OCI-M2 (cell line): ENCODE measurements at regions not wholly inside any gene's neighbourhood (a gene's known extent, or its start where the extent isn't known, plus 50 kb on each side); places are given as distances from the start of the nearest gene placed in this dataset.

Source experiments
- DNase-seq: peaks from one replicate; lab custom pipeline; 2025; ENCODE audit not compliant: unreplicated experiment; lab: John Stamatoyannopoulos, UW

DNA sequence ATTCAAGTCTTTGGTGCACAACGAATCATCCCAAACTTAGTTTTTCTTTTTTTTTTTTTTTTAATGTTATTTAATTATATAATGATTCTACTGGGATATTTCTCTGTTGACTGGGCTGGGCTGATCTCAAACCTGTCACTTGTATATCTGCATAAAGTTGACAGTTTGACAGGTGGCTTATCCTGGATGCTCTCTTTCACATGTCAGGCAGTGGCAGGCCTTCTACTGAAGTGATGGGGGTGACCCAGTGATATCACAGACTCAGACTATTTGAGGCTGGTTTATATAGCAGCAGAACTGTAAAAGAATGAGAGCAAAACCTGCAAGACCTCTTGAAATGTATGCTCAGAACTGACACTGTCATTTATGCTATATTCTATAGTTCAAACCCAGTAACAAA, 1813.5 kb upstream of the CDH6 start:
- DNase-seq: no peak

DNA sequence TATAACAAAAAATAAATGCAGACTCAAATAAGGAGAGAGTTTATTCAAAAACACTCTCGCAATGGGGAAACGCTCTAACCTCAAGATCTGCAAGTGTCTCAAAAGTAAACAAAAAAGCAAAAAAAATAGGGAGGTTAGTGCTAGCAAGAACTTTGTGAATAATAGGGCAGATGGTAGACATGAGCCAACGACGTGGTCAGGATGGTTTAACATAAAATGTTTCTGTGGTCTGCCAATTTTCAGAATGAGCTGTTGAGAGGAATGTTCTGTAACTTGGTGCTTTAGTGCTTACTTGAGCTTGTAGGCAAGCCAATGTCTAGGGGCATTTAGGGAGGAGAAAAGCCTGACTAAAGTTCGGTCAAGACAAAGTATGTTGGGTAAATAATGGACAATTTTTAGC, 1813.9 kb upstream of the CDH6 start:
- DNase-seq: no peak

DNA sequence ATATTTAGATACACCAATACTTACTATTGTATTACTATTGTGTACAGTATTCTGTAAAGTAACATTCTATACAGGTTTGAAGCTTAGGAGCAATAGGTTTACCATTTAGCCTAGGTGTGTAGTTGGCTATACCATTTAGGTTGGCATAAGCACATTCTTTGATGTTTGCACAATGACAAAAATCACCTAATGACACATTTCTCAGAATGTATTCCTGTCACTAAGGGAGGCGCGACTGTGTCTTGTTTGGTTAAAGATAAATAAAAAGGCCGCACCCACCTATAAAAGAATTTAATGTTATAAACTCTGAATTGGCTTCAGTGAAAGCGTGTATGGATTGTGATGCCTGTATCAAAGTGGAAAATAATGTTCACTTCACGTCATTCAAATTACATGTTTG, 1815.4 kb upstream of the CDH6 start:
- DNase-seq: no peak

DNA sequence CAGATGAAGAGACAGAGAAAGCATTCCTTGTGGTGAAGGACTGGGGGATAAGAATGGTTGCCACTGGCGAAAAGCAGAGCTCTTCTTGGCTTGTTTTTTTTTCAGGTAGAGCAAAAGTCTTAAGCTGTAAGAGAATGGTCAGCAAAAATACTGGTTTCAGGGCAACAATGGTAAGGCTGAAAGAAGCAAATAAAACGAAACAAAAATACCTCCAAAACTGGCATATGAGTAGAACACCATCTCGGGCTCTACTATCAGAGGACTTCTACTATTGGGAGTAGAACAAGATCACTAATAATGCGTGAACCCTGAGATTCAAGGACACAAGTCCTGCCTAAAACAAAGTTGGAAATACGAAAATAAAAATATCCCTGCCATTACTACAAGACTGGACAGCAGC, 1823.2 kb upstream of the CDH6 start:
- DNase-seq: no peak

DNA sequence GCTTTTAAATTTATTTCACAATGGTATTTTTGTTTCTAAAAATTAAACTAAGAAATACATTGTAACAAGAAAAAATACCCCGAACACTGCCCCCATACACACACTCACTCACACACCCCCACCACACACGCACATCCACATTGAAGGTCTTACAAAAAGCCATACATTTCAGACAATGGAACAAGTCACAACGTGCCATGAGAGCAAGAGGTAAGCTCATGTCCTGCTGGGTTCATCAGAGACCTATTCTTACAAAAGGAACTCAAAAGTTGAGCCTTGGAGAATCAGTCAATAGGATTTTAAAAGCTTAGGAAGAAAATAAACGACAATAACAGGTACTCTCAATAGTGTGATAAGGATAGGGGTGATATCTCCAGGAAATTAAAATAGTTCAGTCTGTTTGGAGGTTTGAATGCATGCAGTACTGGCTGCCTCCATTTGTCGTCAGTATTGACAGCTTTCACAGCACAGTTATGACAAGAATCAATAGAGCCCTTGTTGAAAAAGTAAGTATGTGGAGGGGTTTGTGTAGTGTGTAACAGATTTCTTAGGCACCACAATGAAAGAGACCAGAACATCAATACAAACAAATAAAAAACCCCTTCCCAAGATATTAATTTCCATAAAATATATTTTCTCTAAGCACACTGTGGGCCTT, 1826.2 kb upstream of the CDH6 start:
- DNase-seq: no peak

DNA sequence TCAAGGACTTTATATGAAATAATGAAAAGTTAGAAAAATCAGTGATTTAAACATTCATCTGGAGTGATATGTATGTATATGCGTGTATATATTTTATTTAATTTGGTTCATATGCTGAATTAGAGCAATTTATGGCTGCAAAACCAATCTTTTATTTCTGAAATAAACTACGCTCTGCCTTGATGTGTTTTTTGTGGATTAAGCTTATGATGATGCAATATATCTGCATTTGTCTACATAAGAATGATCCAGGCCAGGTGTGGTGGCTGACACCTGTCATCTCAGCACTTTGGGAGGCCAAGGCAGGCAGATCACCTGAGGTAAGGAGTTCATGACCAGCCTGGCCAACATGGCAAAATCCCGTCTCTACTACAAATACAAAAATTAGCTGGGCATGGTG, 1842.3 kb upstream of the CDH6 start:
- no peak for DNase-seq

DNA sequence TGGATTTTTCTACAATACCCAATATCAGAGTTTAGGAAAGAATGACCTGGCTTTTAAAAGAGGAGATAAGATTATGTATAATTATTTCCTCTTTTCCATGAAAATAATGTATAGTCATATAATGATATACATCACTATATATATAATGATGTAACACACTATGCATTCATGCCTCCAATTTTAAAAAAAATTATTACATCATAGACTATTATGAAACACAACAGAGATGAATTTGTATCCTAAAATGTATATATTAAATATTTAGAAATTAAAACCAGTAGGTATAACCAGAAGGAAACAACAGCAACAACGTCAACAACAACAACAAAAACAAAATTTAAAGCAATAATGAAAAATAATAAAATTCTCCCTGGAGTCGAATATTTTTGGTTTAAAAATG, 1856.5 kb upstream of the CDH6 start:
- no peak for DNase-seq

DNA sequence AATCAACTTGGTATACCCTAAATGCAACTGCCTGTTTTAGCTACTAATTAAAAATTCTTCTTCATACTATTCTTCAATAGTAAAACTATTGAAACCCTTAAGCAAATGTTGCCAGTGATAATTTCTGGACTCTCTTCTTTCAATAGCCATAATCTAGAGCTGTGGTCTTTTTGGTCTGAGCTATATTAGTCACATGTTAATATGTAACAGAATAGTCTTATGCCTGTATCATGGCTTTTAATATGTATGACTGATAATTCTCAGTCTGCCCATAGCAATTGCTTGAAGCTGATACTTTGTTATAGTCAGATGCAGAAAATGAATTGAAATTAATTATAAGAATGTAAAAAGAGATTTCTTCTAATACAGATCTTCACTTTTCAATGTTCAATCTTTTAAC, 1871.9 kb upstream of the CDH6 start:
- no peak for DNase-seq

DNA sequence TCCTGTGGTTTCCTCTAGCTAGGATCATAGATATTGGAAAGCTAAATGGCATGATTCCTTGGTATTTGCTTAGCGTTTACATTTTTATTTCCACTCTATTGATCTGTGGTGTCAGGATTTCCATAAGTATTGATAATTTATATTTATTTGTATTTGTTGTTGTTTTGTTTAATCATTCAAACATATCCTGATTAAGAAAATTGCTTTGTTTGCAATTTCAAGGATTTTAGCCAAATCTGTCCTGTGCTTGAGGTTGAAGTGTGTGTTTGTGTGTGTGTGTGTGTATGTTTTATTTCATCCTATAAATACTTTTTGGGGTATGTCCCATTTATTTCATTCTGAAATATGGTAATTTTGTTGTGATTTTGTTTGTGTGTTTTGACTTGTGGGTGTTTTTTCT, 1884.1 kb upstream of the CDH6 start:
- no peak for DNase-seq

DNA sequence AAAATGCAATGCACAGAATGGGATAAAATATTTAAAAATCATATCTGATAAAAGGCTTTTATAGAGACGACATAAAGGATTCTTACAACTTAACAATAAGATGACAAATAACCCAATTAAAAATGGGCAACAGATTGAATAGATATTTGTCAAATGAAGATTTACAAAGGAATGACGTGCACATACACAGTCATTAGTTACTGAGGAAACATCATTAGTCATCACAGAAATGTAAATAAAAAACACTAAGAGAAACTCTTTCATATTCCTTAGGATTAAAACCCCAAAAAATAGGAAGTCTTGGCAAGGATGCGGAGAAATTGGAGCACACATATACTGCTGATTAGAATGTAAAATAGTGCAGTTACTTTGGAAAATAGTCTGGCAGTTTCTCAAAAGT, 1886.0 kb upstream of the CDH6 start:
- DNase-seq: no peak

DNA sequence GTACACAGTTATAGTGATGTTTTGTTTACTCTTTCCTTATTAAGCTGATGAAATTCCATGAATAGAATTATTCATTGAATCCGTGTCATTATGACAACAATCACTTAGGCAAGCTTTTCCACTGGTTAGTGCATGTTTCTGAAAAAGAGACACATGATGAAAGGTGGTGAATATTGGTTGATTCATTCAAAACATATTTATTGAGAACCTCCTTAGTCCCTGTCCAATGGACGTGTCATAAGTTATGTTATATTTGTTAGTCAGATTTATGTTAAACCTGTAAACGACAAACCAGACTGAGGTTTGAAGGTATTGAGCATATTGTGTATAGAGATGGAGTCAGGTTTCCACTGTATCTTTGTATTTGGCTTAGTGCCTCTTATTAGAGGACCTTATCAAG, 1888.9 kb upstream of the CDH6 start:
- no peak for DNase-seq

DNA sequence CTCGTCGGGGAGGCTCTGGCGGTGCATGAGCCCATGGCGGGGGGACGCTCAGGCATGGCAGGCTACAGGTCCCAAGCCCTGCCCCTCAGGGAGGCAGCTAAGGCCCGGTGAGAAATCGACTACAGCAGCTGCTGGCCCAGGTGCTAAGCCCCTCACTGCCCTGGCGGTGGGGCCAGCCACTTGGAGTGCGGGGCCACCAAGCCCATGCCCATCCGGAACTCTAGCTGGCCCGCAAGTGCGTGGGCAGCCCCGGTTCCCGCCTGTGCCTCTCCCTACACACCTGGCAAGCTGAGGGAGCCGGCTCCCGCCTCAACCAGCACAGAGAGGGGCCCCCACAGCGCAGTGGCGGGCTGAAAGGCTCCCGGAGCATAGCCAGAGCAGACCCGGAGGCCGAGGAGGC, 1896.9 kb upstream of the CDH6 start:
- DNase-seq: no peak

DNA sequence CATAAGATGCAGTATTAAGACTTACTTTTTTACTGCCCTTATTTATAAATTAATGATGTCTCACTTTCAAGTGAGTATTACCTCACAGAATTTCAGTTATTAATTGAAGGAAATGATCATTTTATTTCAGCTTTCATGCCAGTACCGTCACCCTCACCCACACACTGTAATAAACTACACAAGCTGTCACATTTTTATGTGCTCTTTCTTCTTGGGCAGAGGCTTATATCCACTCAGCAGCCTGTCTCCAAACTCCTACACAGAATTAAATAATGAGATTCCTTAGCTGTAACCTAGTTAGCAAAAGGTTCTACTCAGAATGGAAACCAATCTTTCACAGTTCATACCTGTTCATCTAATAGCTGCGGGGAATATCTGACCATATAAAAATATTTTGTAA, 1915.8 kb upstream of the CDH6 start:
- DNase-seq: no peak

DNA sequence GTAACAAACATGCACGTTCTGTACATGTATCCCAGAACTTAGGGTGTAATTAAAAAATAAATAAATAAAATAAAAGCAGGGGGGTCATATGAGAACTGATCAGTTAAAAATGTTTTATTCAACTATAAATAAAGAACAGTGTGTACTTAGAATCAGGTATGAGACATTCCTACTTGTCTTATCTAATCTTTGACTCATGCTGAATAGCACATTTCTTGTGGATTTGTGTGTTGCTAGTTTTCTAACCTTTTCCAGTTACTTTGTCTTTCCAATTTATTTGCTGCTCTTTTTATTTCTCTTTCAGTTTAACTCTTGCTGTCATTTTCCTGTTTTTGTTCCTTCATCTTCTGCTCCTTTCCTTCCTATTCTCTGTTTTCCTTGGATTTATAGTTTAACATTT, 1917.1 kb upstream of the CDH6 start:
- DNase-seq: no peak

DNA sequence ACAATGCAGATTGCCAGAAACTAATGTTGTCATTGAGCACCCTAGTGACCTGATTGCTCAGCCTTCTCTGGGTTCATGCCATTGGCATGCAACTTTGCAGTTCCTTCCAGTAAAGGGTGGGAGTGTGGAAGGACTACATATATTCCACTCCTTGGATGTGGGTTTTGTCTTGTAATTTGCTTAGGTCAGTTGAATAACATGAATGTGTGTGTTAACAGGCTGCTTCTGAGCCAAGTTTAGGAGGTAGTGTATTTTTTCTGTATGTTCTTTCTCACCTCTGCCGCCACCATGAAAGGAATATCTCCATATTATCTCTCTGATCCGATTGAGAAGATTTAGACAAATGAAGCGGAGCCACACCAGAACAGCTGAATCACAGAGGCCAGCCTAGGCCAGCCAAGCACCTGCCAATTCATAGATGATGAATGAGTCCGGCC, 1929.6 kb upstream of the CDH6 start:
- no peak for DNase-seq

DNA sequence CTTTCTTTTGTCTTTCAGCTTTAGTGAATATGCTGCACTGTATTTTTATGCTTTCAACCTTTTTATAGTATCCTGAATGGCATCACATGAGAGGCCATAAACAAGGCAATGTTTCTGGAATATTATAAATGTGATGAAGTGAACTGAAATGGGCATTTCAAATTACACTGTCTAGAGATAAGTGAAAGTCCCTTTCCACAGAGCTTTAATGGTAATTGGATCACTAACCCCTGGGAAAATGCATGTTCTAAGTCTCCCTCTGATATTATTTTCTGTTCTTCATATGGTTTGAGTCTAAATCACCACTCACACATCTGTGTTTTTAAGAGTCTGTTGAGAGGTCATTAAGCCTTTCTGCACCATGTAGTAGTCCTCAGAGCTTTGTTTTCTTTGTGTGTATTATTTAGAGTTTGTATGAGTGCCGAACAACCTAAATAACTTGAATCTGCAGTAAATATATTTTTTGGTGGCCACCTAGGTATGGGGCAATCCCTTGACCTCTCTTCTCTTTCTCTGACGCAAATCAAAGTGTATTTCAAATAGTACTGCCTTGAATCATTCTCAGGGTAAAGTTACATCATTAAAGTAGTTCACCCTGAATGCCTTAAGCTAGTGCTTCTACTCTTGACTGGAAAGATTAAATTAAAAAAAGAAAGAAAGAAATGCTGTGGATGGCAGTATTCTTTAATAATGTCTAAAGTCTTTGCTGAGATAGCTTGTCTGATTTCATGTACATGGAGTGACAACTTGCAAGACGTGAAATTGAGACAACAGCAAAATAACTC, 1931.0 kb upstream of the CDH6 start:
- DNase-seq: no peak

DNA sequence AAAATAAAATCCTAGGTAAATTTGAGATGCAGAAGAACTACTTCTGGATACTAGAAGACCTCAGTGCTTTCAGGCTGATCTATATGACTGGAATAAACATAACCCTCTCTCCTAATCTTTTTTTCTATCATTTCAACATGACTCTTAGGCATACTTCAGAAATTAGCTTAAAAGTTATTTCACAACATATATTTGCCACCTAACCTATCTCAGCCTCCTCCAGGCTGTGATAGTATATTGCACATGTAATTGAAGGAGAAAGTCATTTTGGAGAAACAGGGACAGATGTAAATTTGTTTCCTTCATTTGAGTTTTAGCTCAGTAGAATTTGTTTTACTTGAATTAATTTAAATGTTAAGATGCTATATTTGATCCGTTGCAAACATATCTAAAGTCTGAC, 1932.3 kb upstream of the CDH6 start:
- DNase-seq: no peak

DNA sequence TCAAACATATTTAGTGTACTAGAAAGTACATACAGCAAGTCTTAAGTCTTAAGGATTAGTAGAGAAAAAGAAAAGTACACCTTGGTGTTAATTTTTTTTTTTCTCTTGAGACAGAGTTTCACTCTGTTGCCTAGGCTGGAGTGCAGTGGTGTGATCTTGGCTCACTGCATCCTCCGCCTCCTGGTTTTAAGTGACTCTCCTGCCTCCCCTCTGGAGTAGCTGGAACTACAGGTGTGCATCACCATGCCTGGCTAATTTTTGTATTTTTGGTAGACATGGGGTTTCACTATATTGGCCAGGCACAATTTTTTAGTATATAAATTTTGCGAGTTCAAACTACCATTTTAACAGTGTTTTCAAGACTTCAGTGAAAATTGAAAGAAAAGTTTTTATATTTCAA, 1941.1 kb upstream of the CDH6 start:
- DNase-seq: no peak

DNA sequence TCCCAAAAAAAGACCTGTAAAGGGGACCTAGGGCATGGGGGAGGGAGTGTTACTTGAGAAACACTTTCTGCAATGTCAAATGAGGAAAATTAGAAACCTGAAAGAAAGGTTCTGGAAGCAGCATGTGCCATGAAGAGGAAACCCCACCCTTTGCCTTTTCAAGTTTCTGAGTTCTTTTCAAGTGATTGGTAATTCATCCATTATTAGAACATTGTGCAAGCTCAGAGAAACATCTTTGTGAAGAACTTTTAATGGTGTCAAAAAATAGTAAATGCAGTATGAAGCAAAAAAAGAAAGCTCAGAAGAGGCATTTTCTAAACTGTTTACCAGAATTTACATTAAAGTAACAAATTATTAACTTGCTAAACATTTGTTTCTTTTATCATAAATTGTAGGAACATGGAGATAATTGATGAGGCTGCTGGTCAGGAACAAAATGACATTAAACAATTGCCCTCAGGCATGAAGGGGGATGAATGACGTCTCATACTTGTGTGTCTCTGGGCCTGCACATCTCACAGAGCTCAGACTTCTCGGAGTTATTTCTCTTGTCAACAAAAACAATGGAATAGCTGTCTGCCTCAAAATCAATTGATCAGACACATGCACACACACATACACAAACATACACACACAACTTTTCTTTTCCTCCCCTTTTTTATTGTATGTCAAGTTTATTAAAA, 1946.0 kb upstream of the CDH6 start:
- DNase-seq: no peak

DNA sequence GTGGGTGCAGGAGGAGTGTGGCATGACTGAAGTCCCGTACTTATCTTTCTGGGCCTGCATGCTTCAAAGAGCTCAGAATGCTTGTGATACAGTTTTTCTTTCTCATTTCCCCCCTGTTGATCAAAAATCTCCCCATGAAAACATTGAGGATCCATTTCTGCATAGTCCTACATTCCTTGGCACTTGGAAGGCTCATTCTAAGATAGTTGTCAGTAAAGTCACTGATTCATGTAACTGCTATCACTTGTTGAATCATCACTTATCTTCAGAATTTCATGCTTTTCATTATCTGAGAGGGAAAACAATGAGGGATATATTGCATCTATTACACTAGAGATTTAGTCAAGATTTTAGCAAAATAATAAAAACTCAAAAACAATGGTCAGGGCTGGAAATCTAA, 1953.1 kb upstream of the CDH6 start:
- DNase-seq: no peak

DNA sequence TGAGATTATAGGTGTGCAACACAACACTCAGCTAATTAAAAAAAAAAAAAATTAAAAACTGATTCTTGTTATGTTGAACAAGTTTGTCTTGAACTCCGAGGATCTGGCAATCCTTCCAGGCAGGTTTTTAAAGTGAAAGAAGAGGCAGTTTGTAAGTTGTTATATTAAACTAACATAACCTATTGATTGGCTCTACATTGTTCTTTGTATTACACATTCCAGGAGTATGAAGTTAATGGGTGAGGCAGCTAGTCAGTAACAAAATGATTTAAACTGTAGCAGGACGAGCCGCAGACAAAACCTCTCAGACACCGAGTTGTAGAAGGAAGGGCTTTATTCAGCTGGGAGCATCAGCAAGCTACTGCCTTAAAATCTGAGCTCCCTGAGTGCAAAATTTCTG, 1953.9 kb upstream of the CDH6 start:
- DNase-seq: no peak

DNA sequence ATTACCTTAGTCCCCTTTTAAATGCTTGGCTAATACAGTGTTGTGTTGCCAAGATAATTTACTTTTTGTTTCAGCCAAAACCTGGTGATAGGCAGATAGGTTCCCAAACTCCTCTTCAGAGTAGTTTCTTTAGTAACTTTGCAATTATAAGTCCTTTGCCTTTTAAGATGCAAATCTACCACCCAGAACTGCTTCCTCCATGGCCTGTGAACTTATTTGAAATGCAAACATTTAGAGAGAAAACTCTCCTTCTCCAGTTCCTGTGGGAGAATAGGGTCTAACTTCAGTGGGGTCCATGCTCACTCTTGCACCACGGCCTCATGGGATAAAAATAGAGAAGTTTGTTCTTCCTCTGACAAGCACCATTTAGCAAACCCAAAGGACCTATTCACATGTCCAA, 1955.4 kb upstream of the CDH6 start:
- no peak for DNase-seq
